H1 (cell line): ENCODE measurements at regions not wholly inside any gene's neighbourhood (a gene's known extent, or its start where the extent isn't known, plus 50 kb on each side); places are given as distances from the start of the nearest gene placed in this dataset.

Experiments
- CTCF ChIA-PET: fragments of 300-600 bp; sonication (Branson Sonifier 250); formaldehyde crosslinking; loops from one replicate; lab custom pipeline; 2021; ENCODE audit not compliant: partially characterized antibody; lab: Charles Lee
- POLR2A ChIA-PET: fragments of 300-600 bp; sonication (Branson Sonifier 250); formaldehyde crosslinking; loops from one replicate; lab custom pipeline; 2021; ENCODE audit warnings: inconsistent platforms; ENCODE audit not compliant: partially characterized antibody; lab: Charles Lee
- DNase-seq, 2 experiments: peaks; one replicate each; pipeline versions ENCODE4 v3.0.0 to v3.0.0-alpha.2; 2010 to 2022; ENCODE audit warnings: low spot score in 2 of 2, low read depth in 1 of 2, mixed read lengths in 1 of 2
- FAIRE-seq: peaks from 2 replicates; lab custom pipeline; 2011; peaks lifted over from hg19 to GRCh38; lab: Jason Lieb, UNC
- H2AFZ ChIP-seq: 2 replicates; pipeline ENCODE4 v1.8.1; 2012; ENCODE audit warnings: low read length, inconsistent platforms
- H2AK5ac ChIP-seq: 2 replicates; pipeline ENCODE4 v1.6.1; 2013; ENCODE audit warnings: low read depth, low read length
- H2BK120ac ChIP-seq: replicated peaks from 2 replicates; pipeline ENCODE3; 2013; ENCODE audit warnings: low read depth, low read length, inconsistent platforms
- H2BK12ac ChIP-seq: 2 replicates; pipeline ENCODE4 v1.6.1; 2013; ENCODE audit warnings: low read depth, low read length
- H2BK15ac ChIP-seq: 2 replicates; pipeline ENCODE4 v1.6.1; 2013; ENCODE audit warnings: low read length
- H2BK20ac ChIP-seq: 2 replicates; pipeline ENCODE4 v1.6.1; 2013; ENCODE audit warnings: low read length
- H2BK5ac ChIP-seq: 2 replicates; pipeline ENCODE4 v1.6.1; 2013; ENCODE audit warnings: low read depth, low read length
- H3K14ac ChIP-seq: 2 replicates; pipeline ENCODE4 v1.6.1; 2013; ENCODE audit warnings: inconsistent platforms; ENCODE audit not compliant: insufficient read length
- H3K18ac ChIP-seq: 2 replicates; pipeline ENCODE4 v1.6.1; 2013; ENCODE audit warnings: low read length; ENCODE audit errors: extremely low read depth
- H3K23ac ChIP-seq: 2 replicates; pipeline ENCODE4 v1.6.1; 2013; ENCODE audit warnings: inconsistent platforms; ENCODE audit not compliant: insufficient read length
- H3K23me2 ChIP-seq: 2 replicates; pipeline ENCODE4 v1.6.1; 2013; ENCODE audit warnings: low read depth, low read length
- H3K27ac ChIP-seq: 2 replicates; pipeline ENCODE4 v1.6.1; 2011; ENCODE audit warnings: low read depth, low read length, inconsistent platforms
- H3K27me3 ChIP-seq, 4 experiments: replicated peaks in 1 of 4; 1 replicate in 1 of 4; 2 replicates in 3 of 4; pipeline versions ENCODE4 v1.6.1 to v1.8.1; 2011 to 2013; ENCODE audit warnings: low read length in 3 of 4, mild to moderate bottlenecking in 3 of 4, inconsistent platforms in 2 of 4, mixed read lengths in 2 of 4, moderate library complexity in 1 of 4; ENCODE audit not compliant: control insufficient read depth in 3 of 4, insufficient read depth in 3 of 4; ENCODE audit errors: extremely low read depth in 1 of 4
- H3K36me3 ChIP-seq, 4 experiments: 2 replicates each; pipeline versions ENCODE4 v1.6.1 to v1.8.1; 2011 to 2013; ENCODE audit warnings: mild to moderate bottlenecking in 4 of 4, low read length in 3 of 4, moderate library complexity in 2 of 4, control low read depth in 1 of 4, inconsistent platforms in 1 of 4; ENCODE audit not compliant: insufficient read depth in 4 of 4, control insufficient read depth in 2 of 4
- H3K4ac ChIP-seq: replicated peaks from 2 replicates; pipeline ENCODE3; 2013; ENCODE audit warnings: low read length, low read depth, mixed read lengths, inconsistent platforms; ENCODE audit not compliant: insufficient read length
- H3K4me1 ChIP-seq, 4 experiments: replicated peaks in 1 of 4; 1 replicate in 1 of 4; 2 replicates in 3 of 4; pipeline versions ENCODE4 v1.6.1 to v1.8.1; 2011 to 2013; ENCODE audit warnings: low read length in 3 of 4, inconsistent platforms in 2 of 4, mixed read lengths in 1 of 4; ENCODE audit not compliant: insufficient read depth in 4 of 4, control insufficient read depth in 3 of 4
- H3K4me2 ChIP-seq, 2 experiments: 2 replicates each; pipeline versions ENCODE4 v1.6.1 to v1.8.1; 2011 to 2013; ENCODE audit warnings: low read depth in 2 of 2, low read length in 2 of 2, control low read depth in 1 of 2, inconsistent platforms in 1 of 2, mild to moderate bottlenecking in 1 of 2; ENCODE audit not compliant: insufficient read depth in 1 of 2
- H3K4me3 ChIP-seq, 4 experiments: fragments of 200-600, 300-600 bp in 1 of 4; sonication (generic), shearing (Covaris generic), sonication (Bioruptor Twin) in 1 of 4; 2 replicates each; pipeline versions ENCODE4 v1.5.1 to v1.8.1; 2011 to 2016; ENCODE audit warnings: low read length in 4 of 4, low read depth in 3 of 4, control low read depth in 2 of 4, inconsistent platforms in 2 of 4, mild to moderate bottlenecking in 2 of 4, mixed read lengths in 1 of 4, moderate library complexity in 1 of 4; ENCODE audit not compliant: insufficient read depth in 2 of 4; ENCODE audit errors: extremely low read depth in 1 of 4
- H3K56ac ChIP-seq: replicated peaks from 2 replicates; pipeline ENCODE3; 2013; ENCODE audit warnings: low read depth, mild to moderate bottlenecking, mixed read lengths, low read length, inconsistent platforms; ENCODE audit not compliant: insufficient read length
- H3K79me1 ChIP-seq: 2 replicates; pipeline ENCODE4 v1.6.1; 2013; ENCODE audit warnings: low read depth, low read length, control low read depth
- H3K79me2 ChIP-seq, 2 experiments: 2 replicates each; pipeline versions ENCODE4 v1.6.1 to v1.8.1; 2012 to 2013; ENCODE audit warnings: low read length in 2 of 2, mild to moderate bottlenecking in 2 of 2, inconsistent platforms in 1 of 2; ENCODE audit not compliant: insufficient read depth in 2 of 2, control insufficient read depth in 1 of 2
- H3K9ac ChIP-seq, 4 experiments: replicated peaks in 1 of 4; 1 replicate in 1 of 4; 2 replicates in 3 of 4; pipeline versions ENCODE4 v1.6.1 to v1.8.1; 2011 to 2013; ENCODE audit warnings: low read depth in 3 of 4, low read length in 3 of 4, control low read depth in 2 of 4, mild to moderate bottlenecking in 2 of 4, moderate library complexity in 2 of 4, inconsistent platforms in 1 of 4; ENCODE audit errors: extremely low read depth in 1 of 4
- H3K9me3 ChIP-seq, 2 experiments: 2 replicates each; pipeline versions ENCODE4 v1.6.1 to v1.8.1; 2012 to 2013; ENCODE audit warnings: mild to moderate bottlenecking in 2 of 2, moderate library complexity in 2 of 2, control low read depth in 1 of 2, inconsistent platforms in 1 of 2, low read depth in 1 of 2, low read length in 1 of 2, mixed read lengths in 1 of 2; ENCODE audit not compliant: insufficient read depth in 2 of 2
- H4K20me1 ChIP-seq, 2 experiments: replicated peaks in 1 of 2; 2 replicates each; pipeline versions ENCODE3 to v1.8.1; 2011 to 2013; ENCODE audit warnings: inconsistent platforms in 2 of 2, low read length in 2 of 2, mild to moderate bottlenecking in 1 of 2; ENCODE audit not compliant: insufficient read depth in 2 of 2, control insufficient read depth in 1 of 2
- H4K5ac ChIP-seq: 2 replicates; pipeline ENCODE4 v1.6.1; 2013; ENCODE audit warnings: low read length, low read depth, mixed read lengths, inconsistent platforms; ENCODE audit not compliant: insufficient read length
- H4K8ac ChIP-seq: 2 replicates; pipeline ENCODE4 v1.8.0; 2013; ENCODE audit warnings: mild to moderate bottlenecking, moderate library complexity, low read length, inconsistent platforms; ENCODE audit not compliant: insufficient read depth; ENCODE audit errors: extremely low read depth
- H4K91ac ChIP-seq: replicated peaks from 2 replicates; pipeline ENCODE3; 2013; ENCODE audit warnings: low read length, mixed read lengths, inconsistent platforms; ENCODE audit not compliant: insufficient read length
- NANOG ChIP-seq: IDR thresholded peaks from 2 replicates; pipeline ENCODE4 v1.6.1; 2011; ENCODE audit warnings: low read length, low read depth, mild to moderate bottlenecking, inconsistent platforms; ENCODE audit not compliant: insufficient read depth, poor library complexity, severe bottlenecking
- TAF7 ChIP-seq: optimal IDR thresholded peaks from 2 replicates; pipeline ENCODE3; 2011; ENCODE audit warnings: low read depth, mild to moderate bottlenecking, inconsistent platforms, low read length, moderate library complexity, borderline replicate concordance
- YY1 ChIP-seq: IDR thresholded peaks from 2 replicates; pipeline ENCODE4 v1.6.1; 2011; ENCODE audit warnings: low read depth, mild to moderate bottlenecking, low read length
- WGBS, 2 experiments: shearing (Covaris generic) in 1 of 2; methylation state at CpG; one replicate each; pipeline versions ENCODE4 v1.1.6 to v1.1.7; 2013 to 2015; ENCODE audit warnings: low lambda C conversion rate in 2 of 2, mixed read lengths in 2 of 2, inconsistent platforms in 1 of 2, low coverage in 1 of 2, missing lambda C conversion rate in 1 of 2; ENCODE audit not compliant: insufficient replicate concordance in 2 of 2, insufficient coverage in 1 of 2, insufficient read length in 1 of 2; ENCODE audit errors: extremely low coverage in 1 of 2, missing lambda C conversion rate in 1 of 2; 5-methylcytosine and 5-hydroxymethylcytosine counted together

DNA sequence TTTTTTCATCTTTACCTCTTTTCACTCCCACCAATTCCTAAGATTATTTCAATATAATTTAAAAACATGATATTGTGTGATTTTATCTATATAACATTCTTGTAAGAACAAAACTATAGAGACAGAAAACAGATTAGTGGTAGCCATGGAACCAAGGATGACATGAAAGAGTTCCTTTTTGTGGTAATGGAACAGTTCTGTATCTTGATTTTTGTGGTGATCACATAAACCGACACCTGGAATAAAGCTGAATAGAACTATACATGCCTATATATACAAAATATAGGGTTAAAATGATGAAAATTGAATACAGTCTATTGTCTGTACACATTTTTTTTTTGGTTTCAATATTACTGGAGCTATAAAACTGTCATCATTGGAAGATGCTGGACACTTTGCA, 945.4 kb downstream of the SI start:
- TF ChIP-seq TAF7 (no peak), YY1 (no peak), NANOG (no peak)
- CTCF ChIA-PET = interaction anchor here (1.8 kb wide), 1 partner anchor 11 kb away, joined by 5 read pairs; no protein-coding TSS in a partner anchor
- no peak for DNase-seq

More for the DNA sequence above, 945.4 kb downstream of the SI start:
- Histone ChIP-seq H4K20me1 (no peaks in the 10 kb centered on the region), H3K14ac (no peak overlapping the region), H3K79me2 (no peaks in the 10 kb centered on the region), H2BK20ac (no peak overlapping the region), H3K27me3 (no peaks in the 10 kb centered on the region), H3K23me2 (no peaks in the 10 kb centered on the region), H2AK5ac (no peak overlapping the region), H3K4me2 (no peak overlapping the region), H2BK15ac (no peak overlapping the region), H2AFZ (no peak overlapping the region), H3K4ac (no peak overlapping the region), H3K23ac (no peak overlapping the region), H2BK5ac (no peak overlapping the region), H4K91ac (no peak overlapping the region), H3K79me1 (no peaks in the 10 kb centered on the region), H3K9me3 (no peaks in the 10 kb centered on the region), H2BK120ac (no peak overlapping the region), H4K5ac (no peak overlapping the region), H4K8ac (no peak overlapping the region), H3K56ac (no peak overlapping the region), H3K4me1 (no peaks in the 10 kb centered on the region), H3K27ac (no peak overlapping the region), H3K18ac (no peak overlapping the region), H3K9ac (no peak overlapping the region), H3K36me3 (no peaks in the 10 kb centered on the region), H3K4me3 (no peak overlapping the region), H2BK12ac (no peak overlapping the region)
- POLR2A ChIA-PET = no interaction called here
- no peak for FAIRE-seq
- 90% methylated on average over 1 of the region's 1 CpG; no CpG with 5 or more reads in 1 of the 2 experiments for WGBS, 2 experiments
